BJ (cell line): ENCODE measurements at regions not wholly inside any gene's neighbourhood (a gene's known extent, or its start where the extent isn't known, plus 50 kb on each side); places are given as distances from the start of the nearest gene placed in this dataset.
A peak's percentile ranks its signal among the peaks of the same experiment; 100 is the strongest.

Source experiments
- CTCF ChIA-PET: fragments of 350-600 bp; formaldehyde crosslinking; extraction: SDS; loops from one replicate; lab custom pipeline; 2021; ENCODE audit warnings: antibody characterized with exemption, inconsistent platforms; lab: Yijun Ruan, JAX
- POLR2A ChIA-PET: fragments of 300-600 bp; sonication (Branson Sonifier 250); formaldehyde crosslinking; extraction: SDS; loops from one replicate; lab custom pipeline; 2021; ENCODE audit warnings: antibody characterized with exemption; lab: Charles Lee
- DNase-seq: peaks from one replicate; pipeline ENCODE4 v3.0.0-alpha.2; 2011; ENCODE audit warnings: low read depth
- H3K27me3 ChIP-seq: 2 replicates; pipeline ENCODE4 v1.6.0; 2011; ENCODE audit warnings: low read length; ENCODE audit not compliant: control insufficient read depth, insufficient read depth
- H3K36me3 ChIP-seq: 2 replicates; pipeline ENCODE4 v1.5.1; 2011; ENCODE audit warnings: low read length; ENCODE audit not compliant: control insufficient read depth, insufficient read depth
- H3K4me3 ChIP-seq: 2 replicates; pipeline ENCODE4 v1.5.1; 2011; ENCODE audit warnings: low read depth, mild to moderate bottlenecking, control low read depth, low read length
- CTCF ChIP-seq: IDR thresholded peaks from 2 replicates; pipeline ENCODE4 v1.5.1; 2011; ENCODE audit warnings: low read depth, mild to moderate bottlenecking, control low read depth, inconsistent platforms, low read length, moderate library complexity; ENCODE audit not compliant: insufficient read depth

GRCh38 chr1:2921970-2922686 is 99.1 kb upstream of the ACTRT2 start:
- no peak for DNase-seq
- CTCF ChIA-PET = no interaction called here
- Histone ChIP-seq H3K4me3 (no peak overlapping the region), H3K36me3 (no peaks in the 10 kb centered on the region), H3K27me3 (no peaks in the 10 kb centered on the region)
- POLR2A ChIA-PET = no interaction called here
- TF ChIP-seq CTCF = peak; percentile 21; the same call in 1 of the 2 replicates

GRCh38 chr1:2923351-2923750 is 97.9 kb upstream of the ACTRT2 start:
- DNase-seq = no peak
- H3K27me3 ChIP-seq = no peaks in the 10 kb centered on the region
- no peaks in the 10 kb centered on the region for H3K36me3 ChIP-seq
- no peak overlapping the region for H3K4me3 ChIP-seq
- POLR2A ChIA-PET = no interaction called here
- TF ChIP-seq CTCF = no peak
- CTCF ChIA-PET = no interaction called here

GRCh38 chr1:2925291-2925690 is 96.0 kb upstream of the ACTRT2 start:
- POLR2A ChIA-PET = no interaction called here
- CTCF ChIA-PET = no interaction called here
- TF ChIP-seq CTCF = no peak

GRCh38 chr1:2925918-2926317 is 95.3 kb upstream of the ACTRT2 start:
- H3K27me3 ChIP-seq = no peaks in the 10 kb centered on the region
- H3K4me3 ChIP-seq = no peak overlapping the region
- no peak for TF ChIP-seq CTCF
- H3K36me3 ChIP-seq = no peaks in the 10 kb centered on the region
- CTCF ChIA-PET = no interaction called here
- no peak for DNase-seq
- POLR2A ChIA-PET = no interaction called here

More at GRCh38 chr1:2925291-2925690, 96.0 kb upstream of the ACTRT2 start:
- no peaks in the 10 kb centered on the region for H3K36me3 ChIP-seq
- no peak for DNase-seq
- H3K27me3 ChIP-seq = no peaks in the 10 kb centered on the region
- no peak overlapping the region for H3K4me3 ChIP-seq

GRCh38 chr1:2926447-2927055 is 94.7 kb upstream of the ACTRT2 start:
- no peak for DNase-seq

More at GRCh38 chr1:2926447-2927055, 94.7 kb upstream of the ACTRT2 start:
- H3K4me3 ChIP-seq = no peak overlapping the region
- ChIA-PET CTCF (interaction anchor here (0.6 kb wide), 1 partner anchor 688 kb away, joined by 3 read pairs; no protein-coding TSS in a partner anchor), POLR2A (no interaction called here)
- H3K36me3 ChIP-seq = no peaks in the 10 kb centered on the region
- no peak for TF ChIP-seq CTCF
- H3K27me3 ChIP-seq = no peaks in the 10 kb centered on the region
